CD4-positive, alpha-beta T cell (primary cell): ENCODE measurements at regions not wholly inside any gene's neighbourhood (a gene's known extent, or its start where the extent isn't known, plus 50 kb on each side); places are given as distances from the start of the nearest gene placed in this dataset.
"Not testable (repeated sequence)": the region's sequence is repeated elsewhere in the genome, so short reads cannot be mapped to it uniquely, and the experiment has no call there.

Experiments used
- ATAC-seq: fragments of 200-7000 bp; cut with Tn5 transposase; one replicate; pipeline ENCODE4 v1.10.0; 2022; ENCODE audit warnings: mild to moderate bottlenecking; ENCODE audit not compliant: poor library complexity
- CTCF ChIA-PET: fragments of 350-600 bp; sonication (Branson Sonifier 250); formaldehyde crosslinking; loops from one replicate; lab custom pipeline; 2021; ENCODE audit warnings: antibody characterized with exemption, inconsistent platforms; lab: Charles Lee
- POLR2A ChIA-PET: fragments of 350-600 bp; sonication (Branson Sonifier 250); formaldehyde crosslinking; loops from one replicate; lab custom pipeline; 2021; ENCODE audit warnings: antibody characterized with exemption, inconsistent platforms; lab: Charles Lee
- DNase-seq, 14 experiments: peaks; one replicate each; pipeline ENCODE4 v3.0.0-alpha.2; 2013 to 2020; ENCODE audit warnings: mixed read lengths in 2 of 14
- H3K27ac ChIP-seq, 2 donors: one replicate each; pipeline versions ENCODE4 v1.5.1 to v1.7.0; 2013; ENCODE audit warnings: low read length in 2 of 2, low read depth in 1 of 2, mild to moderate bottlenecking in 1 of 2
- H3K27me3 ChIP-seq, 2 experiments: 1 replicate in 1 of 2; 2 replicates in 1 of 2; pipeline versions ENCODE4 v1.6.1 to v1.7.0; 2013; ENCODE audit warnings: low read length in 2 of 2, control low read depth in 1 of 2, mild to moderate bottlenecking in 1 of 2, moderate library complexity in 1 of 2; ENCODE audit not compliant: insufficient read depth in 2 of 2, control insufficient read depth in 1 of 2
- H3K36me3 ChIP-seq: one replicate; pipeline ENCODE4 v1.6.1; 2013; ENCODE audit warnings: low read length, control low read depth; ENCODE audit not compliant: insufficient read depth
- H3K4me1 ChIP-seq: one replicate; pipeline ENCODE4 v1.6.1; 2013; ENCODE audit warnings: low read length, control low read depth; ENCODE audit not compliant: insufficient read depth
- H3K4me3 ChIP-seq: one replicate; pipeline ENCODE4 v1.5.1; 2013; ENCODE audit warnings: mild to moderate bottlenecking, low read length, moderate library complexity
- H3K9me3 ChIP-seq, 2 experiments: 1 replicate in 1 of 2; 2 replicates in 1 of 2; pipeline versions ENCODE4 v1.6.1 to v1.7.0; 2013; ENCODE audit warnings: low read length in 2 of 2, mild to moderate bottlenecking in 2 of 2, control low read depth in 1 of 2, moderate library complexity in 1 of 2; ENCODE audit not compliant: control insufficient read depth in 1 of 2, insufficient read depth in 1 of 2
- H3K27ac Mint-ChIP-seq: one replicate; pipeline ENCODE4 v1.8.0; 2020; ENCODE audit warnings: mixed read lengths
- H3K27me3 Mint-ChIP-seq: one replicate; pipeline ENCODE4 v1.8.0; 2021; ENCODE audit warnings: mixed read lengths
- H3K36me3 Mint-ChIP-seq: one replicate; pipeline ENCODE4 v1.8.0; 2021; ENCODE audit warnings: low read depth, mixed read lengths
- H3K4me1 Mint-ChIP-seq: one replicate; pipeline ENCODE4 v1.8.0; 2021; ENCODE audit warnings: low read depth, mixed read lengths
- H3K4me3 Mint-ChIP-seq: one replicate; pipeline ENCODE4 v1.8.0; 2020; ENCODE audit warnings: mild to moderate bottlenecking, mixed read lengths
- H3K9me3 Mint-ChIP-seq: one replicate; pipeline ENCODE4 v1.8.0; 2020; ENCODE audit warnings: mixed read lengths
- intact Hi-C, 2 experiments: fragments of 100-400 bp; cut with DNase I in 1 of 2; cut with micrococcal nuclease in 1 of 2; formaldehyde crosslinking; loops; one replicate each; pipeline versions ENCODE4 v1.15.1 to v1.9.0; 2023 to 2025; cut with DNase I, micrococcal nuclease
- TF ChIP-seq, protein P1 (sequence below): fragments of 200-600 bp; IDR thresholded peaks from one replicate; pipeline ENCODE4 v1.8.0; 2022; ENCODE audit warnings: antibody characterized with exemption, mild to moderate bottlenecking

- Mint-ChIP-seq H3K27me3 (no peaks in the 10 kb centered on the region), H3K36me3 (no peaks in the 10 kb centered on the region), H3K9me3 (no peaks in the 10 kb centered on the region), H3K27ac (no peak overlapping the region), H3K4me1 (no peaks in the 10 kb centered on the region), H3K4me3 (no peak overlapping the region)
- intact Hi-C loops = no loop called here
- Histone ChIP-seq H3K4me1 (no peaks in the 10 kb centered on the region), H3K9me3 (no peaks in the 10 kb centered on the region), H3K4me3 (no peak overlapping the region), H3K27ac (no peak overlapping the region), H3K27me3 (no peaks in the 10 kb centered on the region), H3K36me3 (no peaks in the 10 kb centered on the region)
- TF ChIP-seq, protein P1, sequence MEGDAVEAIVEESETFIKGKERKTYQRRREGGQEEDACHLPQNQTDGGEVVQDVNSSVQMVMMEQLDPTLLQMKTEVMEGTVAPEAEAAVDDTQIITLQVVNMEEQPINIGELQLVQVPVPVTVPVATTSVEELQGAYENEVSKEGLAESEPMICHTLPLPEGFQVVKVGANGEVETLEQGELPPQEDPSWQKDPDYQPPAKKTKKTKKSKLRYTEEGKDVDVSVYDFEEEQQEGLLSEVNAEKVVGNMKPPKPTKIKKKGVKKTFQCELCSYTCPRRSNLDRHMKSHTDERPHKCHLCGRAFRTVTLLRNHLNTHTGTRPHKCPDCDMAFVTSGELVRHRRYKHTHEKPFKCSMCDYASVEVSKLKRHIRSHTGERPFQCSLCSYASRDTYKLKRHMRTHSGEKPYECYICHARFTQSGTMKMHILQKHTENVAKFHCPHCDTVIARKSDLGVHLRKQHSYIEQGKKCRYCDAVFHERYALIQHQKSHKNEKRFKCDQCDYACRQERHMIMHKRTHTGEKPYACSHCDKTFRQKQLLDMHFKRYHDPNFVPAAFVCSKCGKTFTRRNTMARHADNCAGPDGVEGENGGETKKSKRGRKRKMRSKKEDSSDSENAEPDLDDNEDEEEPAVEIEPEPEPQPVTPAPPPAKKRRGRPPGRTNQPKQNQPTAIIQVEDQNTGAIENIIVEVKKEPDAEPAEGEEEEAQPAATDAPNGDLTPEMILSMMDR = no peak
- POLR2A ChIA-PET = no interaction called here
- DNase-seq (no peak), ATAC-seq (no peak)
- CTCF ChIA-PET = no interaction called here
These were observed 73.1 kb upstream of the EZR start for GRCh38 chr6:158892266-158892665.

GRCh38 chr6:158891560-158891959 lies 72.4 kb upstream of the EZR start:
- ATAC-seq, H3K27ac ChIP-seq, H3K4me3 Mint-ChIP-seq, H3K36me3 Mint-ChIP-seq, H3K27me3 Mint-ChIP-seq, CTCF ChIA-PET, H3K27me3 ChIP-seq, H3K4me1 Mint-ChIP-seq, H3K4me3 ChIP-seq, DNase-seq, H3K9me3 ChIP-seq, H3K9me3 Mint-ChIP-seq, H3K36me3 ChIP-seq, intact Hi-C loops, H3K27ac Mint-ChIP-seq, H3K4me1 ChIP-seq: not testable (repeated sequence)
- POLR2A ChIA-PET = interaction anchor here (2.9 kb wide), 1 partner anchor 22 kb away, joined by 12 read pairs; no protein-coding TSS in a partner anchor

- H3K27me3 Mint-ChIP-seq, H3K36me3 ChIP-seq, POLR2A ChIA-PET, H3K4me1 Mint-ChIP-seq, H3K9me3 ChIP-seq, H3K4me3 ChIP-seq, H3K27me3 ChIP-seq, ATAC-seq, H3K36me3 Mint-ChIP-seq, H3K27ac Mint-ChIP-seq, H3K9me3 Mint-ChIP-seq, H3K4me1 ChIP-seq, H3K27ac ChIP-seq, H3K4me3 Mint-ChIP-seq, CTCF ChIA-PET, DNase-seq: not testable (repeated sequence)
- intact Hi-C loops = loop anchor here in 1 of 2 experiments (10.0 kb wide), 1 partner anchor 47 kb away; no protein-coding TSS in a partner anchor
These were observed 69.0 kb upstream of the EZR start for GRCh38 chr6:158888171-158888570.

DNA sequence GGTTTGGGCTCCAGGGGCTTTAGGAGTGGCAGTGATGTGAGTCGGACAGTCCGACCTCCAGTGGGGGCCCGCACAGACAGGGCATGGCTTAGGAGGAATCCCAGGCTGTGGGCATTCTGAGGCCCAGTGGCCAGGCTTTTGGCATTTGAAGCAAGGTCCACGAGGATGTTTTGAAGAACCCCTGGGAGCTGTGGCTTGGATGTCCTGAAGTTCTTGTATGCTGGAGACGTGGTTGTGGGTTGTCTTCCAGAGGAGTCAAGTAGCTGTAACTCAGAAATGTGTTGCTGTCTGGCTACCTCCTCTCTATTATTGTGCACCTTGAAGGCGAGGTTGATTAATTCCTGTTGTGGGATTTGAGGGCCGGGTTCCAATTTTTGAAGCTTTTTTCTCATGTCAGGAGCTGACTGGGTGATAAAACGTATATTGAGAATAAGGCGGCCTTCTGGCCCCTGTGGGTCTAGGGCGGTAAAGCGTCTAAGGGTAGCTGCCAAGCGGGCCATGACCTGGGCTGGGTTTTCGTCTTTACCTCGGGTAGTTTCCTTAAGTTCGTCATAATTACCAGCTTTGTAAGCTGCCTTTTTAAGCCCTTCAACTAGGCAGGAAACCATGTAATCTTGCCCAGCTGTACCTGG lies 67.3 kb upstream of the EZR start:
- not testable (repeated sequence) for H3K27ac Mint-ChIP-seq

DNA sequence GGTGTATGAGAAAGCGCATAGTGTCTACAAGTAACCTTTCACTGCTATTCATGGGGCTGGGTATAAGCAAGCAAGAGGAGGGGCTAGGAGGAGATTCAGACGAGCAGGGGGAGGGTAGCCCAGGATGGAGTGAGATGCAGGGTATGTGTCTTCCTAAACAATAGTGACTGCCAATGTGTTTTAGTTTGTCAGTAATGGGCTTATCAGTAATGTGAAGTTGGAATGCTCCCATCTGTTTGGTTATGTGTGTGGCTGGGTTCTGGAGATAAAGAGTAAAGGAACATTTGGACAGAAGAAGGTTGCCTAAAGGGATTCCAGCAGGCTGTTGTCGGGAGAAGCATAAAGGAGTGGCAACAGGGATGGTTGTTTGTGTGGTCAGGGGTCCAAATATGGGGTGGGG lies 62.7 kb upstream of the EZR start:
- H3K36me3 ChIP-seq, POLR2A ChIA-PET, H3K4me3 ChIP-seq, H3K4me1 Mint-ChIP-seq, H3K27me3 Mint-ChIP-seq, ATAC-seq, DNase-seq, H3K4me3 Mint-ChIP-seq, H3K9me3 Mint-ChIP-seq, H3K4me1 ChIP-seq, H3K27ac Mint-ChIP-seq, H3K27me3 ChIP-seq, CTCF ChIA-PET, H3K36me3 Mint-ChIP-seq, H3K27ac ChIP-seq: not testable (repeated sequence)
- intact Hi-C loops = loop anchor here in 1 of 2 experiments (10.0 kb wide), 1 partner anchor 53 kb away; no protein-coding TSS in a partner anchor
- peaks cover 0 to 11% of the 10 kb centered on the region in 2 experiments for H3K9me3 ChIP-seq

More for the DNA sequence above, 67.3 kb upstream of the EZR start:
- H3K27me3 ChIP-seq, POLR2A ChIA-PET, ATAC-seq, H3K4me1 Mint-ChIP-seq, H3K4me3 ChIP-seq, H3K4me3 Mint-ChIP-seq, H3K4me1 ChIP-seq, H3K36me3 Mint-ChIP-seq, H3K9me3 Mint-ChIP-seq, H3K27ac ChIP-seq, H3K27me3 Mint-ChIP-seq, DNase-seq, H3K9me3 ChIP-seq, H3K36me3 ChIP-seq, CTCF ChIA-PET: not testable (repeated sequence)
- intact Hi-C loops = loop anchor here in 1 of 2 experiments (10.0 kb wide), 1 partner anchor 48 kb away; no protein-coding TSS in a partner anchor

GRCh38 chr6:158881276-158881675 lies 62.1 kb upstream of the EZR start:
- CTCF ChIA-PET, ATAC-seq, H3K4me3 Mint-ChIP-seq, H3K9me3 Mint-ChIP-seq, H3K27ac ChIP-seq, DNase-seq, H3K36me3 Mint-ChIP-seq, H3K27me3 ChIP-seq, H3K4me3 ChIP-seq, H3K4me1 ChIP-seq, H3K36me3 ChIP-seq, POLR2A ChIA-PET, H3K27me3 Mint-ChIP-seq, H3K4me1 Mint-ChIP-seq, H3K27ac Mint-ChIP-seq: not testable (repeated sequence)
- intact Hi-C loops = loop anchor here in 1 of 2 experiments (10.0 kb wide), 1 partner anchor 54 kb away; no protein-coding TSS in a partner anchor
- H3K9me3 ChIP-seq = peaks cover 0 to 11% of the 10 kb centered on the region in 2 experiments
